Caco-2 (cell line): ENCODE measurements at regions not wholly inside any gene's neighbourhood (a gene's known extent, or its start where the extent isn't known, plus 50 kb on each side); places are given as distances from the start of the nearest gene placed in this dataset.
"Not testable (repeated sequence)": the region's sequence is repeated elsewhere in the genome, so short reads cannot be mapped to it uniquely, and the experiment has no call there.

Source experiments
- BruUV-seq: library from RNA; stranded (reverse); fragments of 400-500 nt; replicated peaks from 2 replicates; lab custom pipeline; 2021; lab: Mats Ljungman, UMichigan
- CTCF ChIA-PET: fragments of 300-600 bp; sonication (Branson Sonifier 250); formaldehyde crosslinking; loops from one replicate; lab custom pipeline; 2022; ENCODE audit warnings: antibody characterized with exemption; lab: Charles Lee
- POLR2A ChIA-PET: fragments of 300-600 bp; sonication (Branson Sonifier 250); formaldehyde crosslinking; loops from one replicate; lab custom pipeline; 2022; ENCODE audit warnings: antibody characterized with exemption; lab: Charles Lee
- DNase-seq, 2 experiments: peaks; one replicate each; pipeline versions ENCODE4 v3.0.0 to v3.0.0-alpha.2; 2020 to 2022
- H3K27me3 ChIP-seq: replicated peaks from 2 replicates; pipeline ENCODE4 v1.6.0; 2011; ENCODE audit warnings: low read length; ENCODE audit not compliant: control insufficient read depth, insufficient read depth
- H3K36me3 ChIP-seq: 2 replicates; pipeline ENCODE4 v1.5.1; 2011; ENCODE audit warnings: low read length; ENCODE audit not compliant: control insufficient read depth, insufficient read depth
- H3K4me1 ChIP-seq: fragments of 250-450 bp; sonication (Bioruptor Pico); 2 replicates; pipeline ENCODE4 v1.5.1; 2020; ENCODE audit warnings: mild to moderate bottlenecking
- H3K4me3 ChIP-seq: 2 replicates; pipeline ENCODE4 v1.5.1; 2011; ENCODE audit warnings: low read depth, mild to moderate bottlenecking, control low read depth, low read length
- H3K9me3 ChIP-seq: fragments of 250-450 bp; sonication (Bioruptor Pico); 2 replicates; pipeline ENCODE4 v1.5.1; 2020; ENCODE audit warnings: mild to moderate bottlenecking, moderate library complexity
- H3K27ac Mint-ChIP-seq: one replicate; pipeline ENCODE4 v1.8.0; 2022; ENCODE audit warnings: mixed read lengths; ENCODE audit not compliant: unreplicated experiment
- H3K27me3 Mint-ChIP-seq: one replicate; pipeline ENCODE4 v1.8.0; 2022; ENCODE audit warnings: mixed read lengths; ENCODE audit not compliant: insufficient read depth, unreplicated experiment
- H3K36me3 Mint-ChIP-seq: one replicate; pipeline ENCODE4 v1.8.0; 2022; ENCODE audit warnings: mild to moderate bottlenecking, mixed read lengths; ENCODE audit not compliant: insufficient read depth, unreplicated experiment
- H3K4me1 Mint-ChIP-seq: one replicate; pipeline ENCODE4 v1.8.0; 2022; ENCODE audit warnings: low read depth, mixed read lengths; ENCODE audit not compliant: unreplicated experiment
- H3K4me3 Mint-ChIP-seq: one replicate; pipeline ENCODE4 v1.8.0; 2022; ENCODE audit warnings: mild to moderate bottlenecking, moderate library complexity, mixed read lengths; ENCODE audit not compliant: unreplicated experiment
- H3K9me3 Mint-ChIP-seq: one replicate; pipeline ENCODE4 v1.8.0; 2022; ENCODE audit warnings: mixed read lengths; ENCODE audit not compliant: unreplicated experiment
- intact Hi-C: fragments of 100-400 bp; cut with micrococcal nuclease; formaldehyde crosslinking; loops from one replicate; pipeline ENCODE4 v1.10.0; 2022; ENCODE audit not compliant: unreplicated experiment
- TF ChIP-seq, protein P1 (sequence below), 2 experiments: fragments of 200-600 bp in 1 of 2; IDR thresholded peaks; 1 replicate in 1 of 2; 2 replicates in 1 of 2; pipeline versions ENCODE4 v1.5.1 to v1.8.0; 2011 to 2022; ENCODE audit warnings: antibody characterized with exemption in 1 of 2, control low read depth in 1 of 2, inconsistent platforms in 1 of 2, low read depth in 1 of 2, low read length in 1 of 2, mild to moderate bottlenecking in 1 of 2, moderate library complexity in 1 of 2; ENCODE audit not compliant: insufficient read depth in 1 of 2, severe bottlenecking in 1 of 2, unreplicated experiment in 1 of 2

DNA sequence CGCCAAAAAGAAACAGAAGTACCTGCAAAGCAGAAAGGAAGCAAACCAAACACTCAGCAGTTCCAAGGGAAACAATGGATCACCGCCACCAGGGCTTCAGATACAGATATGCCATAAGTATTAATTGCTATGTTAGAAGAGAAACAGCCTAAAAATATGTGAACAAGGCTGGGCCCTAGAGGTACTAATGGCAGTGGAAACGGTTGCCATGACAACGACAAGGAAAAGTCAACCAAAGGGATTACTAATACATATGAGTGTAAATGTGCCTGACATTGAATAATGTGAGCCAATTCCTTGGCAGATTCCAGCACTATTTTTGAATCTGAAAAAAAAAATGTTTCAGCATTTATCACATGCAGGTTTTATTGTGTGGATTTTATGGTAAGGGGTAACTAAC, 75.0 kb downstream of the CAVIN4 start:
- ChIA-PET CTCF (no interaction called here), POLR2A (no interaction called here)
- H3K4me3 ChIP-seq, result no peak overlapping the region
- H3K9me3 ChIP-seq, result peaks cover 9% of the 10 kb centered on the region; the same call in 1 of the 2 replicates
- TF ChIP-seq, protein P1, sequence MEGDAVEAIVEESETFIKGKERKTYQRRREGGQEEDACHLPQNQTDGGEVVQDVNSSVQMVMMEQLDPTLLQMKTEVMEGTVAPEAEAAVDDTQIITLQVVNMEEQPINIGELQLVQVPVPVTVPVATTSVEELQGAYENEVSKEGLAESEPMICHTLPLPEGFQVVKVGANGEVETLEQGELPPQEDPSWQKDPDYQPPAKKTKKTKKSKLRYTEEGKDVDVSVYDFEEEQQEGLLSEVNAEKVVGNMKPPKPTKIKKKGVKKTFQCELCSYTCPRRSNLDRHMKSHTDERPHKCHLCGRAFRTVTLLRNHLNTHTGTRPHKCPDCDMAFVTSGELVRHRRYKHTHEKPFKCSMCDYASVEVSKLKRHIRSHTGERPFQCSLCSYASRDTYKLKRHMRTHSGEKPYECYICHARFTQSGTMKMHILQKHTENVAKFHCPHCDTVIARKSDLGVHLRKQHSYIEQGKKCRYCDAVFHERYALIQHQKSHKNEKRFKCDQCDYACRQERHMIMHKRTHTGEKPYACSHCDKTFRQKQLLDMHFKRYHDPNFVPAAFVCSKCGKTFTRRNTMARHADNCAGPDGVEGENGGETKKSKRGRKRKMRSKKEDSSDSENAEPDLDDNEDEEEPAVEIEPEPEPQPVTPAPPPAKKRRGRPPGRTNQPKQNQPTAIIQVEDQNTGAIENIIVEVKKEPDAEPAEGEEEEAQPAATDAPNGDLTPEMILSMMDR (IDR thresholded peaks at IDR 0.05; ENCODE audit: insufficient read depth in 1 of 2, low read depth in 1 of 2, low read length in 1 of 2, severe bottlenecking in 1 of 2, unreplicated experiment in 1 of 2), result no peak
- H3K4me1 ChIP-seq, result no peaks in the 10 kb centered on the region
- H3K27ac Mint-ChIP-seq, result no peak overlapping the region
- H3K36me3 ChIP-seq, result no peaks in the 10 kb centered on the region
- DNase-seq, result no peak
- H3K27me3 Mint-ChIP-seq, result peaks cover 13% of the 10 kb centered on the region
- H3K36me3 Mint-ChIP-seq, result no peaks in the 10 kb centered on the region
- H3K4me3 Mint-ChIP-seq, result no peak overlapping the region
- intact Hi-C loops, result no loop called here
- no peaks in the 10 kb centered on the region for H3K27me3 ChIP-seq
- no peaks in the 10 kb centered on the region for H3K4me1 Mint-ChIP-seq
- BruUV-seq, result no TSS peak
- H3K9me3 Mint-ChIP-seq, result peaks cover 9% of the 10 kb centered on the region

GRCh38 chr9:100653643-100654334, 75.9 kb downstream of the CAVIN4 start:
- Histone ChIP-seq H3K27me3 (no peaks in the 10 kb centered on the region), H3K4me1 (no peaks in the 10 kb centered on the region), H3K4me3 (no peak overlapping the region), H3K36me3 (no peaks in the 10 kb centered on the region), H3K9me3 (peaks cover 9% of the 10 kb centered on the region; the same call in 1 of the 2 replicates)
- Mint-ChIP-seq H3K27me3 (peaks cover 10% of the 10 kb centered on the region), H3K36me3 (no peaks in the 10 kb centered on the region), H3K4me1 (no peaks in the 10 kb centered on the region), H3K4me3 (no peak overlapping the region), H3K9me3 (peaks cover 9% of the 10 kb centered on the region), H3K27ac (no peak overlapping the region)
- no peak for DNase-seq
- ChIA-PET POLR2A (no interaction called here), CTCF (no interaction called here)
- intact Hi-C loops, result no loop called here
- TF ChIP-seq, protein P1 (IDR thresholded peaks at IDR 0.05; ENCODE audit: insufficient read depth in 1 of 2, low read depth in 1 of 2, low read length in 1 of 2, severe bottlenecking in 1 of 2, unreplicated experiment in 1 of 2), result no peak
- BruUV-seq, result no TSS peak

GRCh38 chr9:100656851-100657250, 79.0 kb downstream of the CAVIN4 start:
- H3K4me1 Mint-ChIP-seq, H3K4me1 ChIP-seq, H3K27ac Mint-ChIP-seq, H3K27me3 ChIP-seq, POLR2A ChIA-PET, H3K27me3 Mint-ChIP-seq, H3K4me3 Mint-ChIP-seq, H3K36me3 Mint-ChIP-seq, BruUV-seq, H3K36me3 ChIP-seq, intact Hi-C loops, DNase-seq, CTCF ChIA-PET, H3K9me3 ChIP-seq, H3K4me3 ChIP-seq: not testable (repeated sequence)
- H3K9me3 Mint-ChIP-seq, result peaks cover 21% of the 10 kb centered on the region
